ENCODE measurements at regions not wholly inside any gene's neighbourhood (a gene's known extent, or its start where the extent isn't known, plus 50 kb on each side); places are given as distances from the start of the nearest gene placed in this dataset.

DNA sequence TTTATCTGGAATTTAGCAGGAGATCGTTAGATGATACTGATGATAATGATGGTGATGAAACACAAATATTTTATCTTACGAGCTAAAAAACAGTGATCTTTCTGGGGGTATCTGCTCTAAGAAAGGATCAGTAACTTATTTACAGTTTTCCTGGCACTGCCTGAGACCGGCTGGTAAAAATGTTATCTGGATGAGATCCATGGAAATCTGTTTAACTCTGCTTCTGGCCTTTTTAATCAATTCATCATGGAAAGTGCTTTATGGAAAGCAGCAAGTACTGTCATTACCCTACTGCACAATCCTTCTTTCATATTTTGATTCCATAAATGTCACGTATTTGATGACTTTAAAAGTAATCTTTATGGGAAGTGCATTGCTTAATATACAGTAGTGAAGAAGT, 612.7 kb upstream of the GCFC2 start:
- H3K9me2 ChIP-seq (replicated peaks; ENCODE audit: insufficient read depth, low read length): no peaks in the 10 kb centered on the region
- TF ChIP-seq, protein P1, sequence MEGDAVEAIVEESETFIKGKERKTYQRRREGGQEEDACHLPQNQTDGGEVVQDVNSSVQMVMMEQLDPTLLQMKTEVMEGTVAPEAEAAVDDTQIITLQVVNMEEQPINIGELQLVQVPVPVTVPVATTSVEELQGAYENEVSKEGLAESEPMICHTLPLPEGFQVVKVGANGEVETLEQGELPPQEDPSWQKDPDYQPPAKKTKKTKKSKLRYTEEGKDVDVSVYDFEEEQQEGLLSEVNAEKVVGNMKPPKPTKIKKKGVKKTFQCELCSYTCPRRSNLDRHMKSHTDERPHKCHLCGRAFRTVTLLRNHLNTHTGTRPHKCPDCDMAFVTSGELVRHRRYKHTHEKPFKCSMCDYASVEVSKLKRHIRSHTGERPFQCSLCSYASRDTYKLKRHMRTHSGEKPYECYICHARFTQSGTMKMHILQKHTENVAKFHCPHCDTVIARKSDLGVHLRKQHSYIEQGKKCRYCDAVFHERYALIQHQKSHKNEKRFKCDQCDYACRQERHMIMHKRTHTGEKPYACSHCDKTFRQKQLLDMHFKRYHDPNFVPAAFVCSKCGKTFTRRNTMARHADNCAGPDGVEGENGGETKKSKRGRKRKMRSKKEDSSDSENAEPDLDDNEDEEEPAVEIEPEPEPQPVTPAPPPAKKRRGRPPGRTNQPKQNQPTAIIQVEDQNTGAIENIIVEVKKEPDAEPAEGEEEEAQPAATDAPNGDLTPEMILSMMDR (IDR thresholded peaks at IDR 0.05; ENCODE audit: insufficient read depth, low read length, poor library complexity, severe bottlenecking): no peak
- TF ChIP-seq EZH2phosphoT487 (conservative IDR thresholded peaks at IDR 0.05; ENCODE audit: low read length): no peak
- H3K27ac ChIP-seq (ENCODE audit: low read depth, low read length): no peak overlapping the region
- no peaks in the 10 kb centered on the region for H3F3A ChIP-seq (ENCODE audit: insufficient read depth)
- H4K20me1 ChIP-seq (ENCODE audit: low read depth, low read length): no peaks in the 10 kb centered on the region
- no peak overlapping the region for H3K4me3 ChIP-seq (ENCODE audit: insufficient read depth, low read length, poor library complexity, severe bottlenecking)
- H3K79me2 ChIP-seq (ENCODE audit: insufficient read depth, low read length): no peaks in the 10 kb centered on the region
- no peaks in the 10 kb centered on the region for H3K36me3 ChIP-seq (ENCODE audit: low read length)
- no peak overlapping the region for H3K4me2 ChIP-seq (ENCODE audit: low read depth, low read length, poor library complexity, severe bottlenecking)
- H3K9ac ChIP-seq (ENCODE audit: low read length): no peak overlapping the region
- no peaks in the 10 kb centered on the region for H3K27me3 ChIP-seq (ENCODE audit: low read length)
- H2AFZ ChIP-seq (ENCODE audit: low read depth, low read length, severe bottlenecking): no peak overlapping the region
- no peaks in the 10 kb centered on the region for H3K9me3 ChIP-seq (ENCODE audit: insufficient read depth, low read length)

DNA sequence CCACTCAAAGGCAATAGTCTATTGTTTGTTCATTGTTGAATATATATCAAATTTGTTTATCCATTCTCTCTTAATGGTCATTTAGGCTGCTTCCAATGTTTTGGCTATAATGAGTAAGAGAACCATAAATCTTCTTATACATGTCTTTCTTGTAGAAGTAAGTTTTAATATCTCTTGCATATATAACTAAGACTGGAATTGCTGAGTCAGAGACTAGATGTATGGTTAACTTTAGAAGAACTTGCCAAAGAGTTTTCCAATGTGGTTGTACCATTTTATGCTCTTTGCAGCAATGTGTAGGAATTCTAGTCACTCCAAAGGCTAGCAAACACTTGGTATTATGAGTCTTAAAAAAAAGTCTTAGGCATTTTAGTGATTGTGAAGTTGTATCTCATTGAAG, 610.0 kb upstream of the GCFC2 start:
- Histone ChIP-seq H3K4me2 (ENCODE audit: low read depth, low read length, poor library complexity, severe bottlenecking) (no peak overlapping the region), H3K9ac (ENCODE audit: low read length) (no peak overlapping the region), H3K36me3 (ENCODE audit: low read length) (no peaks in the 10 kb centered on the region), H4K20me1 (ENCODE audit: low read depth, low read length) (no peaks in the 10 kb centered on the region), H3K27ac (ENCODE audit: low read depth, low read length) (no peak overlapping the region), H3K9me3 (ENCODE audit: insufficient read depth, low read length) (no peaks in the 10 kb centered on the region), H3K9me2 (replicated peaks; ENCODE audit: insufficient read depth, low read length) (no peaks in the 10 kb centered on the region), H3F3A (ENCODE audit: insufficient read depth) (no peaks in the 10 kb centered on the region), H3K4me3 (ENCODE audit: insufficient read depth, low read length, poor library complexity, severe bottlenecking) (no peak overlapping the region), H3K79me2 (ENCODE audit: insufficient read depth, low read length) (no peaks in the 10 kb centered on the region), H2AFZ (ENCODE audit: low read depth, low read length, severe bottlenecking) (no peak overlapping the region), H3K27me3 (ENCODE audit: low read length) (no peaks in the 10 kb centered on the region)
- TF ChIP-seq EZH2phosphoT487 (conservative IDR thresholded peaks at IDR 0.05; ENCODE audit: low read length): no peak
- TF ChIP-seq, protein P1 (IDR thresholded peaks at IDR 0.05; ENCODE audit: insufficient read depth, low read length, poor library complexity, severe bottlenecking): no peak

DNA sequence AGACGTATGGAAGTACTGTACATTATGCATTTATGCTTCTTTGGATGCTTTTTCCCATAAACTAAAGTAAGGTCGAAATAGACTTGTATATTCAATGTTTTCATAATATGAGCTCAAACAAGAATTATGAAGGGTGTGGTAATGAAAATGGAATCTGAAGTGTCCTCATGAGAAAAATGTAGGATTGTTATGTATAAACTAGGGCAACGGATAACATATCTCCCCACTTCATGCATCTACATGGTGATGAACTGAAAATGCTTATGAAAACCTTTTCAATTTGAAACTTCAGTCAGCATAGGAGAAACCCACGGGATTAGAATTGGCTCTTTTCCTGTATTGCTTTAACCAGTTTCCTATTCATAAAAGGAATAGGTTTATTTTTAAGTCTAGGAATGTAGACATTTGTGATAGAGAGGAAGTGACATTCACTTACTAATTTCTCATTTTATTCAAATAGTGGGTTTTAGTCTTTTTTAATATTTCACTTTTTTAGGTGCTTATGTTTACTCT, 608.2 kb upstream of the GCFC2 start:
- Histone ChIP-seq H3F3A (ENCODE audit: insufficient read depth) (no peaks in the 10 kb centered on the region), H3K9ac (ENCODE audit: low read length) (no peak overlapping the region), H3K9me2 (replicated peaks; ENCODE audit: insufficient read depth, low read length) (no peaks in the 10 kb centered on the region), H2AFZ (ENCODE audit: low read depth, low read length, severe bottlenecking) (no peak overlapping the region), H3K27me3 (ENCODE audit: low read length) (no peaks in the 10 kb centered on the region), H3K4me3 (ENCODE audit: insufficient read depth, low read length, poor library complexity, severe bottlenecking) (no peak overlapping the region), H3K36me3 (ENCODE audit: low read length) (no peaks in the 10 kb centered on the region), H4K20me1 (ENCODE audit: low read depth, low read length) (no peaks in the 10 kb centered on the region), H3K4me2 (ENCODE audit: low read depth, low read length, poor library complexity, severe bottlenecking) (no peak overlapping the region), H3K9me3 (ENCODE audit: insufficient read depth, low read length) (no peaks in the 10 kb centered on the region), H3K79me2 (ENCODE audit: insufficient read depth, low read length) (no peaks in the 10 kb centered on the region), H3K27ac (ENCODE audit: low read depth, low read length) (no peak overlapping the region)
- TF ChIP-seq, protein P1 (IDR thresholded peaks at IDR 0.05; ENCODE audit: insufficient read depth, low read length, poor library complexity, severe bottlenecking): no peak
- no peak for TF ChIP-seq EZH2phosphoT487 (conservative IDR thresholded peaks at IDR 0.05; ENCODE audit: low read length)
